GM19351 (cell line): ENCODE measurements at regions not wholly inside any gene's neighbourhood (a gene's known extent, or its start where the extent isn't known, plus 50 kb on each side); places are given as distances from the start of the nearest gene placed in this dataset.

ENCODE experiments used
- ATAC-seq: cut with Tn5 transposase; IDR thresholded peaks from one replicate; pipeline ENCODE4 v1.9.1; 2021; ENCODE audit warnings: mild to moderate bottlenecking, moderate library complexity; ENCODE audit not compliant: unreplicated experiment

- ATAC-seq = no peak
Measured at GRCh38 chr13:73492811-73493210, 434.0 kb downstream of the KLF5 start.

- no peak for ATAC-seq
Measured at GRCh38 chr13:73482556-73482955, 423.8 kb downstream of the KLF5 start.

- no peak for ATAC-seq
Measured at GRCh38 chr13:73481886-73482445, 423.2 kb downstream of the KLF5 start.

GRCh38 chr13:73480779-73481559 is 422.2 kb downstream of the KLF5 start:
- no peak for ATAC-seq

- ATAC-seq = no peak
Measured at GRCh38 chr13:73479856-73480255, 421.1 kb downstream of the KLF5 start.

GRCh38 chr13:73479351-73479750 is 420.5 kb downstream of the KLF5 start:
- no peak for ATAC-seq

GRCh38 chr13:73477441-73477840 is 418.6 kb downstream of the KLF5 start:
- no peak for ATAC-seq

- no peak for ATAC-seq
Measured at GRCh38 chr13:73473016-73473415, 414.2 kb downstream of the KLF5 start.

- ATAC-seq = no peak
Measured at GRCh38 chr13:73467125-73467524, 408.3 kb downstream of the KLF5 start.

GRCh38 chr13:73466561-73466960 is 407.8 kb downstream of the KLF5 start:
- no peak for ATAC-seq

- no peak for ATAC-seq
Measured at GRCh38 chr13:73465617-73465971, 406.8 kb downstream of the KLF5 start.

- ATAC-seq = no peak
Measured at GRCh38 chr13:73464758-73465616, 406.2 kb downstream of the KLF5 start.

- ATAC-seq = no peak
Measured at GRCh38 chr13:73462241-73462640, 403.4 kb downstream of the KLF5 start.

- ATAC-seq = no peak
Measured at GRCh38 chr13:73451221-73452029, 392.6 kb downstream of the KLF5 start.

GRCh38 chr13:73450583-73450982 is 391.8 kb downstream of the KLF5 start:
- ATAC-seq = no peak

- ATAC-seq = no peak
Measured at GRCh38 chr13:73449252-73449651, 390.4 kb downstream of the KLF5 start.

GRCh38 chr13:73440296-73440895 is 381.6 kb downstream of the KLF5 start:
- ATAC-seq = no peak

- ATAC-seq = no peak
Measured at GRCh38 chr13:73433890-73434289, 375.1 kb downstream of the KLF5 start.

GRCh38 chr13:73433458-73433857 is 374.7 kb downstream of the KLF5 start:
- no peak for ATAC-seq

- ATAC-seq = no peak
Measured at GRCh38 chr13:73429701-73430100, 370.9 kb downstream of the KLF5 start.

GRCh38 chr13:73428706-73429105 is 369.9 kb downstream of the KLF5 start:
- no peak for ATAC-seq
